ENCODE measurements at regions not wholly inside any gene's neighbourhood (a gene's known extent, or its start where the extent isn't known, plus 50 kb on each side); places are given as distances from the start of the nearest gene placed in this dataset.

GRCh38 chr1:95506736-95507414 lies 272.9 kb downstream of the RWDD3 start:
- no peak for TF ChIP-seq POLR2A (IDR thresholded peaks at IDR 0.05; ENCODE audit: low read depth, low read length)
- TF ChIP-seq CTCF (IDR thresholded peaks at IDR 0.05; ENCODE audit: extremely low read depth in 1 of 2, insufficient read depth in 1 of 2, low read depth in 1 of 2, low read length in 2 of 2) = no peak
- no peak for TF ChIP-seq EZH2 (IDR thresholded peaks at IDR 0.05; ENCODE audit: borderline replicate concordance, low read depth, low read length, severe bottlenecking)
- TF ChIP-seq MAX (IDR thresholded peaks at IDR 0.05; ENCODE audit: insufficient read depth, insufficient read length) = no peak
- no peak for TF ChIP-seq FOS (IDR thresholded peaks at IDR 0.05; ENCODE audit: borderline replicate concordance, insufficient read depth, low read length)
- TF ChIP-seq GATA2 (IDR thresholded peaks at IDR 0.05; ENCODE audit: insufficient read depth, insufficient read length, low read depth, low read length) = no peak
- no peak for TF ChIP-seq JUN (IDR thresholded peaks at IDR 0.05; ENCODE audit: borderline replicate concordance, insufficient read depth, insufficient read length, low read depth)

Measured in endothelial cell of umbilical vein (primary cell).